Ascending aorta (tissue), 2 donors: ENCODE measurements at regions not wholly inside any gene's neighbourhood (a gene's known extent, or its start where the extent isn't known, plus 50 kb on each side); places are given as distances from the start of the nearest gene placed in this dataset.

Source experiments
- DNase-seq, 2 donors: peaks; one replicate each; pipeline ENCODE4 v3.0.0-alpha.2; 2019; ENCODE audit warnings: low spot score in 2 of 2
- H3K27ac ChIP-seq, 2 donors: fragments of 200-600 bp; sonication (generic); one replicate each; pipeline ENCODE4 v1.5.1; 2016 to 2017; ENCODE audit warnings: mild to moderate bottlenecking in 1 of 2
- H3K27me3 ChIP-seq: fragments of 200-600 bp; sonication (generic); one replicate; pipeline ENCODE4 v1.5.1; 2017
- H3K36me3 ChIP-seq, 2 donors: fragments of 200-600 bp; sonication (generic); one replicate each; pipeline ENCODE4 v1.5.1; 2016
- H3K4me1 ChIP-seq, 2 donors: fragments of 200-600 bp; sonication (generic); one replicate each; pipeline ENCODE4 v1.5.1; 2016 to 2017; ENCODE audit warnings: mild to moderate bottlenecking in 1 of 2
- H3K4me3 ChIP-seq, 2 donors: fragments of 200-600 bp; sonication (generic); one replicate each; pipeline ENCODE4 v1.5.1; 2016 to 2017; ENCODE audit warnings: mild to moderate bottlenecking in 1 of 2
- H3K9me3 ChIP-seq, 2 donors: fragments of 200-600 bp; sonication (generic); one replicate each; pipeline ENCODE4 v1.5.1; 2016
- intact Hi-C: fragments of 100-400 bp; cut with DNase I; formaldehyde crosslinking; loops from one replicate; pipeline ENCODE4 v1.15.1; 2023
- TF ChIP-seq, protein P1 (sequence below), 3 experiments: fragments of 200-600 bp in 2 of 3; fragments of 450-650 bp in 1 of 3; sonication (generic) in 2 of 3; IDR thresholded peaks; one replicate each; pipeline ENCODE4 v1.5.1; 2016 to 2019; ENCODE audit warnings: antibody characterized with exemption in 3 of 3, mild to moderate bottlenecking in 1 of 3, moderate library complexity in 1 of 3

DNA sequence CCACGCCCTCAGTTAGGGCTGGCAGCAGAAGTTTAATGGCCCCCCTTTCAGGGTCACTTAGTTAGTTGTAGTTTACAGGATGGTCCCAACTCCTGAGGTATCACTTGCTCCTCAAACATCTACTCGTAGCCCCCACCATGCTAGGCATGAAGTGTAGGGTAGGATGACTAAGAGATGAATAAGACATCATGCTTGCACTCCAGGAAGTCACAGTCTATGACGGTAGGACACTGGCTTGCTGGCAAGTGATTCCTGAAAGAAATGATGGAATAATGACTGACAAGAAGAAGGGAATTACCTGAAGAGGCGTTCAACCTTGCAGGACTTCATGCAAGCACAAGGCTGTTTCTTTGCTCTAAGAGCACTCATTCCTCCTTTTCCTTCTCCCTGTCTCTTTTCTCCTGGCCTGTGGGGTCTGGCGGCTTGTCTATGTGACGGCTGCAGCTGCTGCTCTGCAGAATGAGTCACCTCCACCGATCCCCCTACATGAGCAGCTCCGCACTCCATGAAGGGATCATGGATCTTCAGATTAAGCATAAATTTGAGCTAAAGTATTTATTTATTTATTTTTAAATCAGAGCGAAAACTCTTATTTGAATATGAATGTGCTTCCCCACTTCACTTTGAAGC is 82.9 kb upstream of the BOC start:
- H3K36me3 ChIP-seq = no peaks in the 10 kb centered on the region
- no peaks in the 10 kb centered on the region for H3K9me3 ChIP-seq
- H3K27ac ChIP-seq = no peak overlapping the region
- H3K27me3 ChIP-seq = no peaks in the 10 kb centered on the region
- no peak overlapping the region for H3K4me3 ChIP-seq
- intact Hi-C loops = no loop called here
- no peak for DNase-seq
- H3K4me1 ChIP-seq = no peaks in the 10 kb centered on the region
- TF ChIP-seq, protein P1, sequence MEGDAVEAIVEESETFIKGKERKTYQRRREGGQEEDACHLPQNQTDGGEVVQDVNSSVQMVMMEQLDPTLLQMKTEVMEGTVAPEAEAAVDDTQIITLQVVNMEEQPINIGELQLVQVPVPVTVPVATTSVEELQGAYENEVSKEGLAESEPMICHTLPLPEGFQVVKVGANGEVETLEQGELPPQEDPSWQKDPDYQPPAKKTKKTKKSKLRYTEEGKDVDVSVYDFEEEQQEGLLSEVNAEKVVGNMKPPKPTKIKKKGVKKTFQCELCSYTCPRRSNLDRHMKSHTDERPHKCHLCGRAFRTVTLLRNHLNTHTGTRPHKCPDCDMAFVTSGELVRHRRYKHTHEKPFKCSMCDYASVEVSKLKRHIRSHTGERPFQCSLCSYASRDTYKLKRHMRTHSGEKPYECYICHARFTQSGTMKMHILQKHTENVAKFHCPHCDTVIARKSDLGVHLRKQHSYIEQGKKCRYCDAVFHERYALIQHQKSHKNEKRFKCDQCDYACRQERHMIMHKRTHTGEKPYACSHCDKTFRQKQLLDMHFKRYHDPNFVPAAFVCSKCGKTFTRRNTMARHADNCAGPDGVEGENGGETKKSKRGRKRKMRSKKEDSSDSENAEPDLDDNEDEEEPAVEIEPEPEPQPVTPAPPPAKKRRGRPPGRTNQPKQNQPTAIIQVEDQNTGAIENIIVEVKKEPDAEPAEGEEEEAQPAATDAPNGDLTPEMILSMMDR (IDR thresholded peaks at IDR 0.05) = no peak

DNA sequence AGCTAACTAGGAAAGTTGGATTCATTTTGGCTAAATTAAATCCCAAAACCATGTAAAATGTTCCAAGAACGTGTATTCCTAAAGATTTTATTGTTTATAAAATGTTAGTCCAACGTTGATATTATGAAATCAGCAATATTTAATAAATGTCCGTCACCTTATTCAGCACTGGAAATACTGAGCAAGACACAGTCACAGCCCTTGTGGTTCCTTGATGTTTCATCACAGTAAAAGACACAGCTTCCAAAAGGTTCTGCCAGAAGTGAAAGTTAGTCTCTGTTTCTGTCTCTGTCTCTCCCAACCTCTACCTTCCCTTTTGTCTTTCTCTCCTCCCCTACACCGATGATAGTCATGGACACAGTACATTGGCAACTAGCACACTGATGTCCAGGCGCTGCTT is 82.2 kb upstream of the BOC start:
- Histone ChIP-seq H3K9me3 (no peaks in the 10 kb centered on the region), H3K36me3 (no peaks in the 10 kb centered on the region), H3K27ac (no peak overlapping the region), H3K4me1 (no peaks in the 10 kb centered on the region), H3K4me3 (no peak overlapping the region), H3K27me3 (no peaks in the 10 kb centered on the region)
- DNase-seq = no peak
- TF ChIP-seq, protein P1 (IDR thresholded peaks at IDR 0.05) = no peak
- intact Hi-C loops = no loop called here

DNA sequence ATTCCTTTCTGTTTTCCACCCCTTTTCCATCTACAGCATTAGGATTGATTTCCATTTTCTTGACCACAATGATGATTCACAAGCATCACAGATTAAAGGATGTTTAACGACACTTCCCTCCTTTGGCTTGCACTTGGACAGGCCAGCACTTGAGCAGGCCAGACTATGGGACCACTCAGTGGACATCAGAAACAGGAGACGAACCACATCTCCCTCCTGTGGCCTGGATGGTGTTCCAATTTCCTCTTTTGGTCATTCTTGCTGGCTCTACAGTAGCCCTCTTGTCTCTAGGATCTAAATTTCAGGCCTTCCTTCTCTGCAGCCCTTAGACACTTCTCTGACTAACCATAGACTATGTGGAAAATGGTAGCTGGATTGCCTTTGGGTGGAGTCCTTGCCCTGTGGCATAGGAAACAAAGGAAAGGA is 78.8 kb upstream of the BOC start:
- Histone ChIP-seq H3K36me3 (no peaks in the 10 kb centered on the region), H3K9me3 (no peaks in the 10 kb centered on the region), H3K27ac (no peak overlapping the region), H3K27me3 (no peaks in the 10 kb centered on the region), H3K4me3 (no peak overlapping the region), H3K4me1 (no peaks in the 10 kb centered on the region)
- intact Hi-C loops = loop anchor here (10.0 kb wide), 1 partner anchor 492 kb away; no protein-coding TSS in a partner anchor
- no peak for DNase-seq
- TF ChIP-seq, protein P1 (IDR thresholded peaks at IDR 0.05) = no peak

DNA sequence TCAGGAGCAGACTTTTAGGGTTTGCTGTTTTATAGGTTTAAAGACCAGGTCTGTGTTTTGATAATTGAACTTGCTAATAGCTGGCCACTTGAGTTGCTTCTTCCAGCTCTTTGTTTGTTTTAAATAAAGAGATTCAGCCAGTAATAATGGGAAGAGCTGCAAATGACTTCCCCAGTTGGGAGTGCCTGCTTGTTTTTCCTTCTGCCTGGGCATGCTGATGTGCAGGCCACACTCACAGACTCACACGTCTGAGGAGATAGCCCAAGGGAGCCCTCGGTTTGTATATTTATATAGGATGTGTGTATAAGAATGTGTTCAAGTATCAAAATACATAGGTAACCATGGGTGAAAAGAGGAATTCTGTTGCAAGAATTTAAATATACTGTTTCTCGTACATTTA is 78.2 kb upstream of the BOC start:
- TF ChIP-seq, protein P1 (IDR thresholded peaks at IDR 0.05) = no peak
- DNase-seq = no peak
- no peaks in the 10 kb centered on the region for H3K36me3 ChIP-seq
- H3K4me1 ChIP-seq = no peaks in the 10 kb centered on the region
- peaks cover 0 to 4% of the 10 kb centered on the region in 2 donors for H3K9me3 ChIP-seq
- H3K27me3 ChIP-seq = no peaks in the 10 kb centered on the region
- intact Hi-C loops = loop anchor here (10.0 kb wide), 1 partner anchor 492 kb away; no protein-coding TSS in a partner anchor
- H3K4me3 ChIP-seq = no peak overlapping the region
- no peak overlapping the region for H3K27ac ChIP-seq

DNA sequence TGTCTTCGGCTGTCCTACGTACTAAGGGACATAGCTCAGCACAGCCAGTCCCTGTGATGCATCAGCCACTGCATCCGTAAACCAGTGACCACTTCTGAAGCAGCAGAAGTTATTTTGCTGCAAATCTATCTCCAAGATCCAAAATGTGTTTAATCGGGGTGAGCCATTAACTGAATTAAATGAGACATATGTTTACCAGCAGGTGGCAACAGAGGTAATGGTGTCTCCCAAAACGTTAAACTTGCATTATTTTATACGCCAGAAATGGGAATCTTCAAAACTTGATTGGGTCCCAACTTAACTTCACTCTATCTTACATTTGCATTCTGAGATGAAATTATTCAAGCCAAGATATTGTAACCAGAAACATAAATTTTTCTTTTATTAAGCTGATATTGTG is 75.3 kb upstream of the BOC start:
- no peak overlapping the region for H3K4me3 ChIP-seq
- intact Hi-C loops = loop anchor here (1.0 to 10.0 kb wide), 3 partner anchors 85 to 489 kb away; no protein-coding TSS in a partner anchor
- TF ChIP-seq, protein P1 (IDR thresholded peaks at IDR 0.05) = peak; percentile 39 to 65 (median 50)
- no peaks in the 10 kb centered on the region for H3K4me1 ChIP-seq
- H3K27ac ChIP-seq = no peak overlapping the region
- peaks cover 0 to 4% of the 10 kb centered on the region in 2 donors for H3K9me3 ChIP-seq
- no peaks in the 10 kb centered on the region for H3K27me3 ChIP-seq
- DNase-seq = no peak
- H3K36me3 ChIP-seq = no peaks in the 10 kb centered on the region
